DOHH2 (cell line): ENCODE measurements at regions not wholly inside any gene's neighbourhood (a gene's known extent, or its start where the extent isn't known, plus 50 kb on each side); places are given as distances from the start of the nearest gene placed in this dataset.

ENCODE experiments used
- EZH2phosphoT487 ChIP-seq: fragments of 200-600 bp; sonication (generic); IDR thresholded peaks from 2 replicates; pipeline ENCODE4 v1.6.1; 2017; ENCODE audit warnings: borderline replicate concordance, mild to moderate bottlenecking, antibody characterized with exemption, low read length, moderate library complexity, mixed read lengths
- TF ChIP-seq, protein P1 (sequence below): fragments of 200-600 bp; sonication (generic); IDR thresholded peaks from one replicate; pipeline ENCODE4 v1.5.1; 2014; ENCODE audit warnings: antibody characterized with exemption, mild to moderate bottlenecking, low read depth, low read length; ENCODE audit not compliant: poor library complexity, severe bottlenecking

GRCh38 chr11:92801685-92802084 is 167.8 kb upstream of the MTNR1B start:
- TF ChIP-seq, protein P1, sequence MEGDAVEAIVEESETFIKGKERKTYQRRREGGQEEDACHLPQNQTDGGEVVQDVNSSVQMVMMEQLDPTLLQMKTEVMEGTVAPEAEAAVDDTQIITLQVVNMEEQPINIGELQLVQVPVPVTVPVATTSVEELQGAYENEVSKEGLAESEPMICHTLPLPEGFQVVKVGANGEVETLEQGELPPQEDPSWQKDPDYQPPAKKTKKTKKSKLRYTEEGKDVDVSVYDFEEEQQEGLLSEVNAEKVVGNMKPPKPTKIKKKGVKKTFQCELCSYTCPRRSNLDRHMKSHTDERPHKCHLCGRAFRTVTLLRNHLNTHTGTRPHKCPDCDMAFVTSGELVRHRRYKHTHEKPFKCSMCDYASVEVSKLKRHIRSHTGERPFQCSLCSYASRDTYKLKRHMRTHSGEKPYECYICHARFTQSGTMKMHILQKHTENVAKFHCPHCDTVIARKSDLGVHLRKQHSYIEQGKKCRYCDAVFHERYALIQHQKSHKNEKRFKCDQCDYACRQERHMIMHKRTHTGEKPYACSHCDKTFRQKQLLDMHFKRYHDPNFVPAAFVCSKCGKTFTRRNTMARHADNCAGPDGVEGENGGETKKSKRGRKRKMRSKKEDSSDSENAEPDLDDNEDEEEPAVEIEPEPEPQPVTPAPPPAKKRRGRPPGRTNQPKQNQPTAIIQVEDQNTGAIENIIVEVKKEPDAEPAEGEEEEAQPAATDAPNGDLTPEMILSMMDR, result no peak
- TF ChIP-seq EZH2phosphoT487, result no peak
